ENCODE measurements at regions not wholly inside any gene's neighbourhood (a gene's known extent, or its start where the extent isn't known, plus 50 kb on each side); places are given as distances from the start of the nearest gene placed in this dataset.

DNA sequence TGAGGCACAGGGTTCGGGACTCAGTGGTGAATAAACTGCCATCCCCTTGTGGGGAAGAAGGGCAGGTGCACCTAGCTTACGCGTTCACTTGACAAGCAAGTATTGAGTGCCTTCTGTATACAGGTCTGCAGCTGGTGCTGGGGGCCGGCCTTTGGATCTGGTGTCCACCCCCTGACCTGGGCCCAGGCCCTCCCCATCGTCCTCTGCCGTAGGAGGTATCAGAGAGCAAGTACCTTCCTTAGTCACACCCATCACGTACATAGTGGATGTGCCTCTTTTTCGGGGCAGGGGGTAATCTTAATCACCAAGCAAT lies 53.3 kb downstream of the SMIM38 start:
- Histone ChIP-seq H3K27ac (ENCODE audit: low read depth in 1 of 2, low read length in 2 of 2) (no peak overlapping the region), H3K4me1 (ENCODE audit: control insufficient read depth in 4 of 4, insufficient read depth in 4 of 4, low read length in 3 of 4) (no peaks in the 10 kb centered on the region), H3K9ac (ENCODE audit: low read depth in 1 of 2, low read length in 2 of 2) (no peak overlapping the region), H3K27me3 (ENCODE audit: control insufficient read depth in 4 of 4, insufficient read depth in 4 of 4, low read length in 3 of 4) (no peaks in the 10 kb centered on the region), H3K9me3 (ENCODE audit: control insufficient read depth in 4 of 4, low read length in 3 of 4) (no peaks in the 10 kb centered on the region), H3K36me3 (ENCODE audit: control insufficient read depth in 4 of 4, insufficient read depth in 3 of 4, low read depth in 1 of 4, low read length in 3 of 4) (no peaks in the 10 kb centered on the region), H3K4me3 (ENCODE audit: low read depth in 1 of 3, low read length in 3 of 3) (no peak overlapping the region)
- WGBS = 97% methylated on average over 8 of the region's 8 CpGs
- TF ChIP-seq, protein P1, sequence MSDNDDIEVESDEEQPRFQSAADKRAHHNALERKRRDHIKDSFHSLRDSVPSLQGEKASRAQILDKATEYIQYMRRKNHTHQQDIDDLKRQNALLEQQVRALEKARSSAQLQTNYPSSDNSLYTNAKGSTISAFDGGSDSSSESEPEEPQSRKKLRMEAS (IDR thresholded peaks at IDR 0.05) = no peak
- no peak for TF ChIP-seq NR2F2 (IDR thresholded peaks at IDR 0.05)
- no peak for TF ChIP-seq RXRA (IDR thresholded peaks at IDR 0.05)
- TF ChIP-seq, protein P2, sequence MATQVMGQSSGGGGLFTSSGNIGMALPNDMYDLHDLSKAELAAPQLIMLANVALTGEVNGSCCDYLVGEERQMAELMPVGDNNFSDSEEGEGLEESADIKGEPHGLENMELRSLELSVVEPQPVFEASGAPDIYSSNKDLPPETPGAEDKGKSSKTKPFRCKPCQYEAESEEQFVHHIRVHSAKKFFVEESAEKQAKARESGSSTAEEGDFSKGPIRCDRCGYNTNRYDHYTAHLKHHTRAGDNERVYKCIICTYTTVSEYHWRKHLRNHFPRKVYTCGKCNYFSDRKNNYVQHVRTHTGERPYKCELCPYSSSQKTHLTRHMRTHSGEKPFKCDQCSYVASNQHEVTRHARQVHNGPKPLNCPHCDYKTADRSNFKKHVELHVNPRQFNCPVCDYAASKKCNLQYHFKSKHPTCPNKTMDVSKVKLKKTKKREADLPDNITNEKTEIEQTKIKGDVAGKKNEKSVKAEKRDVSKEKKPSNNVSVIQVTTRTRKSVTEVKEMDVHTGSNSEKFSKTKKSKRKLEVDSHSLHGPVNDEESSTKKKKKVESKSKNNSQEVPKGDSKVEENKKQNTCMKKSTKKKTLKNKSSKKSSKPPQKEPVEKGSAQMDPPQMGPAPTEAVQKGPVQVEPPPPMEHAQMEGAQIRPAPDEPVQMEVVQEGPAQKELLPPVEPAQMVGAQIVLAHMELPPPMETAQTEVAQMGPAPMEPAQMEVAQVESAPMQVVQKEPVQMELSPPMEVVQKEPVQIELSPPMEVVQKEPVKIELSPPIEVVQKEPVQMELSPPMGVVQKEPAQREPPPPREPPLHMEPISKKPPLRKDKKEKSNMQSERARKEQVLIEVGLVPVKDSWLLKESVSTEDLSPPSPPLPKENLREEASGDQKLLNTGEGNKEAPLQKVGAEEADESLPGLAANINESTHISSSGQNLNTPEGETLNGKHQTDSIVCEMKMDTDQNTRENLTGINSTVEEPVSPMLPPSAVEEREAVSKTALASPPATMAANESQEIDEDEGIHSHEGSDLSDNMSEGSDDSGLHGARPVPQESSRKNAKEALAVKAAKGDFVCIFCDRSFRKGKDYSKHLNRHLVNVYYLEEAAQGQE (IDR thresholded peaks at IDR 0.05) = no peak
- TF ChIP-seq, protein P3, sequence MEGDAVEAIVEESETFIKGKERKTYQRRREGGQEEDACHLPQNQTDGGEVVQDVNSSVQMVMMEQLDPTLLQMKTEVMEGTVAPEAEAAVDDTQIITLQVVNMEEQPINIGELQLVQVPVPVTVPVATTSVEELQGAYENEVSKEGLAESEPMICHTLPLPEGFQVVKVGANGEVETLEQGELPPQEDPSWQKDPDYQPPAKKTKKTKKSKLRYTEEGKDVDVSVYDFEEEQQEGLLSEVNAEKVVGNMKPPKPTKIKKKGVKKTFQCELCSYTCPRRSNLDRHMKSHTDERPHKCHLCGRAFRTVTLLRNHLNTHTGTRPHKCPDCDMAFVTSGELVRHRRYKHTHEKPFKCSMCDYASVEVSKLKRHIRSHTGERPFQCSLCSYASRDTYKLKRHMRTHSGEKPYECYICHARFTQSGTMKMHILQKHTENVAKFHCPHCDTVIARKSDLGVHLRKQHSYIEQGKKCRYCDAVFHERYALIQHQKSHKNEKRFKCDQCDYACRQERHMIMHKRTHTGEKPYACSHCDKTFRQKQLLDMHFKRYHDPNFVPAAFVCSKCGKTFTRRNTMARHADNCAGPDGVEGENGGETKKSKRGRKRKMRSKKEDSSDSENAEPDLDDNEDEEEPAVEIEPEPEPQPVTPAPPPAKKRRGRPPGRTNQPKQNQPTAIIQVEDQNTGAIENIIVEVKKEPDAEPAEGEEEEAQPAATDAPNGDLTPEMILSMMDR (IDR thresholded peaks at IDR 0.05; ENCODE audit: low read depth, low read length, missing input control) = no peak
- TF ChIP-seq, protein P4, sequence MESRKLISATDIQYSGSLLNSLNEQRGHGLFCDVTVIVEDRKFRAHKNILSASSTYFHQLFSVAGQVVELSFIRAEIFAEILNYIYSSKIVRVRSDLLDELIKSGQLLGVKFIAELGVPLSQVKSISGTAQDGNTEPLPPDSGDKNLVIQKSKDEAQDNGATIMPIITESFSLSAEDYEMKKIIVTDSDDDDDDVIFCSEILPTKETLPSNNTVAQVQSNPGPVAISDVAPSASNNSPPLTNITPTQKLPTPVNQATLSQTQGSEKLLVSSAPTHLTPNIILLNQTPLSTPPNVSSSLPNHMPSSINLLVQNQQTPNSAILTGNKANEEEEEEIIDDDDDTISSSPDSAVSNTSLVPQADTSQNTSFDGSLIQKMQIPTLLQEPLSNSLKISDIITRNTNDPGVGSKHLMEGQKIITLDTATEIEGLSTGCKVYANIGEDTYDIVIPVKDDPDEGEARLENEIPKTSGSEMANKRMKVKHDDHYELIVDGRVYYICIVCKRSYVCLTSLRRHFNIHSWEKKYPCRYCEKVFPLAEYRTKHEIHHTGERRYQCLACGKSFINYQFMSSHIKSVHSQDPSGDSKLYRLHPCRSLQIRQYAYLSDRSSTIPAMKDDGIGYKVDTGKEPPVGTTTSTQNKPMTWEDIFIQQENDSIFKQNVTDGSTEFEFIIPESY (IDR thresholded peaks at IDR 0.05) = no peak
- no peak for TF ChIP-seq FOXA2 (IDR thresholded peaks at IDR 0.05)
- TF ChIP-seq RAD21 (IDR thresholded peaks at IDR 0.05) = no peak
- no peak for TF ChIP-seq YY1 (IDR thresholded peaks at IDR 0.05)
- no peak for TF ChIP-seq FOXA1 (IDR thresholded peaks at IDR 0.05)
- no peak for TF ChIP-seq SP1 (IDR thresholded peaks at IDR 0.05)
- TF ChIP-seq JUND (IDR thresholded peaks at IDR 0.05) = no peak
- TF ChIP-seq, protein P5, sequence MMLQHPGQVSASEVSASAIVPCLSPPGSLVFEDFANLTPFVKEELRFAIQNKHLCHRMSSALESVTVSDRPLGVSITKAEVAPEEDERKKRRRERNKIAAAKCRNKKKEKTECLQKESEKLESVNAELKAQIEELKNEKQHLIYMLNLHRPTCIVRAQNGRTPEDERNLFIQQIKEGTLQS (IDR thresholded peaks at IDR 0.05) = no peak
- TF ChIP-seq GABPA (IDR thresholded peaks at IDR 0.05 in 1 of 2, conservative IDR thresholded peaks at IDR 0.05 in 1 of 2) = no peak
- TF ChIP-seq EGR1 (IDR thresholded peaks at IDR 0.05; ENCODE audit: low read depth in 2 of 2) = no peak
- TF ChIP-seq HNF4A (conservative IDR thresholded peaks at IDR 0.05) = no peak
- TF ChIP-seq HNF4G (IDR thresholded peaks at IDR 0.05) = no peak
- no peak for DNase-seq (ENCODE audit: low spot score)
